Kidney (tissue), 13 donors: ENCODE measurements at regions not wholly inside any gene's neighbourhood (a gene's known extent, or its start where the extent isn't known, plus 50 kb on each side); places are given as distances from the start of the nearest gene placed in this dataset.

Source experiments
- DNase-seq, 5 donors: peaks; one replicate each; pipeline ENCODE4 v3.0.0-alpha.2; 2013 to 2020
- FAIRE-seq: peaks from 2 replicates; lab custom pipeline; 2012; peaks lifted over from hg19 to GRCh38; lab: Jason Lieb, UNC
- H3K27ac ChIP-seq, 2 donors: one replicate each; pipeline ENCODE4 v1.7.0; 2013; ENCODE audit warnings: low read depth in 2 of 2, low read length in 2 of 2, inconsistent platforms in 1 of 2
- H3K27me3 ChIP-seq: one replicate; pipeline ENCODE4 v1.7.1; 2013; ENCODE audit warnings: low read length, inconsistent platforms; ENCODE audit not compliant: control insufficient read depth, insufficient read depth
- H3K36me3 ChIP-seq, 3 donors: one replicate each; pipeline versions ENCODE4 v1.7.0 to v1.7.1; 2013; ENCODE audit warnings: low read length in 3 of 3, control low read depth in 1 of 3, inconsistent platforms in 1 of 3; ENCODE audit not compliant: insufficient read depth in 3 of 3, control insufficient read depth in 2 of 3
- H3K4me1 ChIP-seq, 3 donors: one replicate each; pipeline versions ENCODE4 v1.7.0 to v1.7.1; 2013; ENCODE audit warnings: low read length in 3 of 3, inconsistent platforms in 1 of 3, low read depth in 1 of 3; ENCODE audit not compliant: control insufficient read depth in 2 of 3, insufficient read depth in 2 of 3
- H3K4me3 ChIP-seq, 3 donors: one replicate each; pipeline versions ENCODE4 v1.7.0 to v1.8.1; 2013; ENCODE audit warnings: low read length in 3 of 3, control low read depth in 1 of 3, inconsistent platforms in 1 of 3
- H3K9ac ChIP-seq, 3 donors: one replicate each; pipeline versions ENCODE4 v1.7.0 to v1.7.1; 2013; ENCODE audit warnings: low read length in 3 of 3, control low read depth in 1 of 3, inconsistent platforms in 1 of 3
- H3K9me3 ChIP-seq, 3 donors: one replicate each; pipeline versions ENCODE4 v1.7.0 to v1.7.1; 2013; ENCODE audit warnings: low read length in 3 of 3, control low read depth in 1 of 3, inconsistent platforms in 1 of 3; ENCODE audit not compliant: control insufficient read depth in 2 of 3, insufficient read depth in 1 of 3
- intact Hi-C: fragments of 100-400 bp; cut with DNase I; formaldehyde crosslinking; loops from one replicate; pipeline ENCODE4 v1.11.1; 2022
- TF ChIP-seq, protein P1 (sequence below): IDR thresholded peaks from 3 replicates; pipeline ENCODE4 v1.5.1; 2012; ENCODE audit warnings: mild to moderate bottlenecking, moderate library complexity, borderline replicate concordance; ENCODE audit not compliant: insufficient read depth; ENCODE audit errors: extremely low read depth
- donor health status: control.
- donor health status: control.
- donor health status: control.
- donor health status: control.
- donor health status: control.
- donor health status: DM: yes; HTN: yes; CAD: no.
- donor health status: Normal renal cell carcinoma (clear cell type).

DNA sequence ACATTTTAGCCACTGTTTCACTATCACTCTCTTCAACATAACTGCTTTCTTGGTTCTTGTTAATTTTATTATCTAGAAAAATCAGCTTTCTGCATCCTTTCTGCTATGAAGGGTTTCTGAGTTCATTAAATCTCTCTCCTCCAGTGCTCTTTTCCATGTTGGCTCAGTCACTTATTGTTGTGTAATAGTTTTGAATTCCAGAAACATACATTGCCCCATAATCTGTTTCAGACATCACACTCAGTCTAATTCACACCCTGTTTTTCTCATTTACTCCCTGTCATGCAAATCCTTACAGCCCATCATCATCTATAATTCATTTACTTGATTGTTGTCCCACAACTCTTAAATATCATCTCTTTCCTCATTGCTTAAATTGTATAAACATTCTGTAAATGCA lies 176.1 kb upstream of the CDH12 start:
- Histone ChIP-seq H3K36me3 (no peaks in the 10 kb centered on the region), H3K9ac (no peak overlapping the region), H3K4me1 (no peaks in the 10 kb centered on the region), H3K9me3 (no peaks in the 10 kb centered on the region), H3K4me3 (no peak overlapping the region), H3K27ac (no peak overlapping the region), H3K27me3 (no peaks in the 10 kb centered on the region)
- DNase-seq (no peak), FAIRE-seq (no peak)
- intact Hi-C loops, result no loop called here
- TF ChIP-seq, protein P1, sequence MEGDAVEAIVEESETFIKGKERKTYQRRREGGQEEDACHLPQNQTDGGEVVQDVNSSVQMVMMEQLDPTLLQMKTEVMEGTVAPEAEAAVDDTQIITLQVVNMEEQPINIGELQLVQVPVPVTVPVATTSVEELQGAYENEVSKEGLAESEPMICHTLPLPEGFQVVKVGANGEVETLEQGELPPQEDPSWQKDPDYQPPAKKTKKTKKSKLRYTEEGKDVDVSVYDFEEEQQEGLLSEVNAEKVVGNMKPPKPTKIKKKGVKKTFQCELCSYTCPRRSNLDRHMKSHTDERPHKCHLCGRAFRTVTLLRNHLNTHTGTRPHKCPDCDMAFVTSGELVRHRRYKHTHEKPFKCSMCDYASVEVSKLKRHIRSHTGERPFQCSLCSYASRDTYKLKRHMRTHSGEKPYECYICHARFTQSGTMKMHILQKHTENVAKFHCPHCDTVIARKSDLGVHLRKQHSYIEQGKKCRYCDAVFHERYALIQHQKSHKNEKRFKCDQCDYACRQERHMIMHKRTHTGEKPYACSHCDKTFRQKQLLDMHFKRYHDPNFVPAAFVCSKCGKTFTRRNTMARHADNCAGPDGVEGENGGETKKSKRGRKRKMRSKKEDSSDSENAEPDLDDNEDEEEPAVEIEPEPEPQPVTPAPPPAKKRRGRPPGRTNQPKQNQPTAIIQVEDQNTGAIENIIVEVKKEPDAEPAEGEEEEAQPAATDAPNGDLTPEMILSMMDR, result no peak

DNA sequence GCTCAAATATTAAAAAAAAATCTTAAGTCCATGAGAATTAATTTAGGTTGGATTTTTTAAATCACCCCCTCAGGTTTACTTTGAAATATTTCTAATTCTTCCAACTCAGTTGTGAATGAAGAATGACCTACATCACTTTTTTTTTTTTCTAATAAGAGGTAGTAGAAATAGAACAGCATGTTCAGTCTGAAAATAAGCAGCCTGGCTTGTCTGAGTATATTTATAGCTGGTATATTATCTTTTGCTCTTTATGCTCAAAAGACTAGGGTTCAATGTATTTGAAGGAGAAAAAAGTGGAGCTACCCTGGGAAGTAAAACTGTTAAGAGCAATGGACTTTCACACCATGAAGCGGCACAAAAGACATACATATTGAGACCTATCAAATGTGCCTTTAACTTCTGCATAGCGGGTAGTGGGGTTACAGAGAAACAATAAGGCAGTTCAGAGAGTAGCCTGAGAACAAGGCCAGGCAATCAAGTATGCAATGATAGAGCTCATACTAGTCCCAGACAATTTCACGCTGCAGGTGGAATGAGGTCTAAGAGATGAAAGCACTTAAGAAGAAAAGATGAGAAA lies 175.4 kb upstream of the CDH12 start:
- no peak overlapping the region for H3K4me3 ChIP-seq
- DNase-seq (no peak), FAIRE-seq (no peak)
- H3K36me3 ChIP-seq, result no peaks in the 10 kb centered on the region
- no peaks in the 10 kb centered on the region for H3K9me3 ChIP-seq
- H3K9ac ChIP-seq, result no peak overlapping the region
- TF ChIP-seq, protein P1, result no peak
- no peaks in the 10 kb centered on the region for H3K27me3 ChIP-seq
- intact Hi-C loops, result no loop called here
- no peaks in the 10 kb centered on the region for H3K4me1 ChIP-seq
- H3K27ac ChIP-seq, result no peak overlapping the region

DNA sequence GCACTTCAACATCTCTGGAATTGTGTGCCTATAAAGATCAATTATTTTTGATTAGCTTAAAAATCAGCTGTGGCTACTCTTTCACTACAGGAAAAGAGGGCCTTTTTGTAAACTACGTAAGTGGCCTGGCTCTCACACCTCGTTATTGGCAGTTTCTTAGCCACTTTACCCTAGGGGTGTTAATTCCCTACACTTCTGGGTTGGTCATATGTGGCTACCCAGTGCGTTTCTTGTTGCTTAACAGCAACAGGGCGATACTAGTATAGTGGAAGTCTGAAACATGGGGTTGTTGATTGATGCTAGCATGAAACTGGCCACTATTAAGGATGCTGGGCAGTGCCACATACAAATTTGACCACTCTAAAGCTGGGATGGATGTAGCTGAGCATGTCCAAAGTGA lies 174.7 kb upstream of the CDH12 start:
- no peaks in the 10 kb centered on the region for H3K27me3 ChIP-seq
- DNase-seq (no peak), FAIRE-seq (no peak)
- H3K36me3 ChIP-seq, result no peaks in the 10 kb centered on the region
- no peaks in the 10 kb centered on the region for H3K4me1 ChIP-seq
- TF ChIP-seq, protein P1, result no peak
- H3K9ac ChIP-seq, result no peak overlapping the region
- intact Hi-C loops, result no loop called here
- no peak overlapping the region for H3K4me3 ChIP-seq
- H3K9me3 ChIP-seq, result no peaks in the 10 kb centered on the region
- no peak overlapping the region for H3K27ac ChIP-seq

DNA sequence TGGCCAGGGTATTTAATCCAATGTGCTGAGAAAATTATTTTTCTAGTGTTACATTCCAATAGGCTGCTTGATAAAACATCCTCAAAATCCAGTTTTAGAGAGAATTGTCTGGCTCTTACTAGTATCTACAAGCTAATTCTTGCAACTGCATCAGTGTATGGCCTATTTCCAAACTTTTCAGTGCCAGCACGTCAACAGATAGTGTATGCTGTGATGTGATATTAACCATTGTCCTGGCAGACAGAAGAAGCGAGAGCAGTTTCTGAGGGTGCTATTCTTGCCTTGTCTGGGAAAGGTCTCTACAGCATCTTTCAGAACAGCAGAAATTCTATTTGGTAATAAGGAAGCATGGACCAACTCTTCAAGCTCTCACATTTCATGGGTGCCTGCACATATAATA lies 174.2 kb upstream of the CDH12 start:
- no peak overlapping the region for H3K4me3 ChIP-seq
- H3K27ac ChIP-seq, result no peak overlapping the region
- TF ChIP-seq, protein P1, result no peak
- H3K9me3 ChIP-seq, result no peaks in the 10 kb centered on the region
- intact Hi-C loops, result no loop called here
- no peaks in the 10 kb centered on the region for H3K4me1 ChIP-seq
- no peak overlapping the region for H3K9ac ChIP-seq
- no peaks in the 10 kb centered on the region for H3K36me3 ChIP-seq
- no peak for DNase-seq
- no peak for FAIRE-seq
- H3K27me3 ChIP-seq, result no peaks in the 10 kb centered on the region
